ENCODE measurements at regions not wholly inside any gene's neighbourhood (a gene's known extent, or its start where the extent isn't known, plus 50 kb on each side); places are given as distances from the start of the nearest gene placed in this dataset.

DNA sequence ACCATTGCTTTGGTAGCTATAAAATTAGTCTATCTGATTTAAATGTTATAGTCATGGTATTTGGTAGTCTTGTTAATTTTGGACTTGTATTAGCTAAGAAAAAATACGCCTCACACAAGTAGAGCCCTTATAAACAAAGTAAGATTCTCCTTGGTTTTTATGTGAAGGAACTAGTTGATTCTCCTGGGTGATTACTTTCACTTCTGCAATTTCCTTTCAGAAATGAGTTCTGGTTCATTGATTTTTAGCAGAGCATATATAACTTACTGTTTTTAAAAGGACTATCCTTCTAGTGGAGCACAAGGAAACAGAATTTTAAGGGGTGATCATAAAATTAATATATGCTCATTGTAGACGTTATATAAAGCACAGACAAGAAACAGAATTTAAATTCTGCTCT lies 120.1 kb downstream of the BACH1 start:
- H4K20me1 ChIP-seq (ENCODE audit: control insufficient read depth, insufficient read depth, insufficient read length): no peaks in the 10 kb centered on the region
- H3K27me3 Mint-ChIP-seq (ENCODE audit: low read depth): no peaks in the 10 kb centered on the region
- H3K27ac ChIP-seq (ENCODE audit: insufficient read length, low read depth, low read length): no peak overlapping the region
- no peak overlapping the region for H3K9ac ChIP-seq (ENCODE audit: extremely low read depth, insufficient read length, low read length)
- H4K91ac ChIP-seq (ENCODE audit: insufficient read length, low read depth, low read length): no peak overlapping the region
- H3K4me2 ChIP-seq (ENCODE audit: insufficient read depth, insufficient read length, low read length): no peak overlapping the region
- no peak overlapping the region for H3K27ac Mint-ChIP-seq
- no peak for DNase-seq
- no CpG with 5 or more reads among the region's 2 CpGs for WGBS (ENCODE audit: extremely low coverage, insufficient read length, low lambda C conversion rate)
- no peak overlapping the region for H2AK5ac ChIP-seq (ENCODE audit: insufficient read length, low read length)
- no peaks in the 10 kb centered on the region for H3K4me1 ChIP-seq (ENCODE audit: insufficient read depth, low read length)
- H2BK5ac ChIP-seq (ENCODE audit: insufficient read length, low read length): no peak overlapping the region
- H2BK120ac ChIP-seq (ENCODE audit: low read depth, low read length, poor library complexity, severe bottlenecking): no peak overlapping the region
- no peak overlapping the region for H3K4me3 Mint-ChIP-seq
- no peaks in the 10 kb centered on the region for H3K79me2 ChIP-seq (ENCODE audit: insufficient read depth, low read length)
- H2BK15ac ChIP-seq (ENCODE audit: low read depth, low read length): no peak overlapping the region
- no peak overlapping the region for H2BK20ac ChIP-seq (ENCODE audit: low read depth, low read length, poor library complexity, severe bottlenecking)
- peaks cover 0 to 4% of the 10 kb centered on the region in 2 experiments; a peak in 2 of 4 replicates for H3K4me1 Mint-ChIP-seq
- H2BK12ac ChIP-seq (ENCODE audit: insufficient read length, low read depth, low read length): no peak overlapping the region
- H3K4ac ChIP-seq (ENCODE audit: low read depth, low read length): no peak overlapping the region
- no peaks in the 10 kb centered on the region for H3K27me3 ChIP-seq (ENCODE audit: insufficient read depth, low read length)
- H2AFZ ChIP-seq (ENCODE audit: low read length): no peak overlapping the region
- no peaks in the 10 kb centered on the region for H3K79me1 ChIP-seq (ENCODE audit: insufficient read depth, low read depth, low read length, poor library complexity, severe bottlenecking)
- TF ChIP-seq, protein P1, sequence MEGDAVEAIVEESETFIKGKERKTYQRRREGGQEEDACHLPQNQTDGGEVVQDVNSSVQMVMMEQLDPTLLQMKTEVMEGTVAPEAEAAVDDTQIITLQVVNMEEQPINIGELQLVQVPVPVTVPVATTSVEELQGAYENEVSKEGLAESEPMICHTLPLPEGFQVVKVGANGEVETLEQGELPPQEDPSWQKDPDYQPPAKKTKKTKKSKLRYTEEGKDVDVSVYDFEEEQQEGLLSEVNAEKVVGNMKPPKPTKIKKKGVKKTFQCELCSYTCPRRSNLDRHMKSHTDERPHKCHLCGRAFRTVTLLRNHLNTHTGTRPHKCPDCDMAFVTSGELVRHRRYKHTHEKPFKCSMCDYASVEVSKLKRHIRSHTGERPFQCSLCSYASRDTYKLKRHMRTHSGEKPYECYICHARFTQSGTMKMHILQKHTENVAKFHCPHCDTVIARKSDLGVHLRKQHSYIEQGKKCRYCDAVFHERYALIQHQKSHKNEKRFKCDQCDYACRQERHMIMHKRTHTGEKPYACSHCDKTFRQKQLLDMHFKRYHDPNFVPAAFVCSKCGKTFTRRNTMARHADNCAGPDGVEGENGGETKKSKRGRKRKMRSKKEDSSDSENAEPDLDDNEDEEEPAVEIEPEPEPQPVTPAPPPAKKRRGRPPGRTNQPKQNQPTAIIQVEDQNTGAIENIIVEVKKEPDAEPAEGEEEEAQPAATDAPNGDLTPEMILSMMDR (conservative IDR thresholded peaks at IDR 0.05): no peak
- no peak overlapping the region for H4K8ac ChIP-seq (replicated peaks; ENCODE audit: insufficient read length, low read depth, low read length)
- H3K9me3 ChIP-seq (ENCODE audit: control insufficient read depth, low read depth, low read length): no peaks in the 10 kb centered on the region
- H3K9me3 Mint-ChIP-seq: no peaks in the 10 kb centered on the region
- no peak overlapping the region for H3K56ac ChIP-seq (ENCODE audit: insufficient read length, low read depth, low read length)
- no peak overlapping the region for H3K14ac ChIP-seq (ENCODE audit: insufficient read depth, low read length)
- H3K18ac ChIP-seq (ENCODE audit: insufficient read length, low read depth, low read length): no peak overlapping the region
- H3K23ac ChIP-seq (ENCODE audit: insufficient read length, low read depth, low read length): no peak overlapping the region
- H3K23me2 ChIP-seq (ENCODE audit: insufficient read length, low read depth, low read length, poor library complexity, severe bottlenecking): no peaks in the 10 kb centered on the region
- H3K36me3 Mint-ChIP-seq (ENCODE audit: insufficient read depth in 1 of 3, low read depth in 3 of 3): no peaks in the 10 kb centered on the region; a peak in 1 of 7 replicates
- no peak overlapping the region for H3T11ph ChIP-seq (ENCODE audit: low read length)
- no peak overlapping the region for H4K5ac ChIP-seq (ENCODE audit: insufficient read length, low read depth, low read length)
